Smooth muscle cell (in vitro differentiated cells): ENCODE measurements at regions not wholly inside any gene's neighbourhood (a gene's known extent, or its start where the extent isn't known, plus 50 kb on each side); places are given as distances from the start of the nearest gene placed in this dataset.

Source experiments
- DNase-seq: peaks from one replicate; lab custom pipeline; 2025; ENCODE audit not compliant: unreplicated experiment; lab: John Stamatoyannopoulos, UW
- H2AFZ ChIP-seq: fragments of 200-600 bp; sonication (generic); 2 replicates; pipeline ENCODE4 v1.6.0; 2016; ENCODE audit warnings: antibody characterized with exemption, low read depth, mild to moderate bottlenecking
- H3F3A ChIP-seq: fragments of 200-600 bp; sonication (generic); 2 replicates; pipeline ENCODE4 v1.6.0; 2017; ENCODE audit warnings: antibody characterized with exemption, low read depth
- H3K27ac ChIP-seq: fragments of 200-600 bp; sonication (generic); 2 replicates; pipeline ENCODE4 v1.5.1; 2016; ENCODE audit warnings: low read depth, mild to moderate bottlenecking
- H3K27me3 ChIP-seq: fragments of 200-600 bp; sonication (generic); 2 replicates; pipeline ENCODE4 v1.6.1; 2016; ENCODE audit warnings: low read depth, mild to moderate bottlenecking
- H3K36me3 ChIP-seq: fragments of 200-600 bp; sonication (generic); 2 replicates; pipeline ENCODE4 v1.5.1; 2016; ENCODE audit warnings: low read depth
- H3K4me1 ChIP-seq: fragments of 200-600 bp; sonication (generic); 2 replicates; pipeline ENCODE4 v1.5.1; 2016; ENCODE audit warnings: low read depth
- H3K4me2 ChIP-seq: fragments of 200-600 bp; sonication (generic); 2 replicates; pipeline ENCODE4 v1.6.0; 2016; ENCODE audit warnings: mild to moderate bottlenecking
- H3K4me3 ChIP-seq: fragments of 200-600 bp; sonication (generic); 2 replicates; pipeline ENCODE4 v1.5.1; 2016; ENCODE audit warnings: mild to moderate bottlenecking
- H3K79me2 ChIP-seq: fragments of 200-600 bp; sonication (generic); 2 replicates; pipeline ENCODE4 v1.6.0; 2016; ENCODE audit warnings: low read depth, mild to moderate bottlenecking
- H3K9ac ChIP-seq: fragments of 200-600 bp; sonication (generic); 2 replicates; pipeline ENCODE4 v1.6.0; 2016; ENCODE audit warnings: low read depth
- H3K9me3 ChIP-seq: fragments of 200-600 bp; sonication (generic); replicated peaks from 2 replicates; pipeline ENCODE4 v1.5.1; 2016; ENCODE audit warnings: low read depth
- H4K20me1 ChIP-seq: fragments of 200-600 bp; sonication (generic); 2 replicates; pipeline ENCODE4 v1.6.0; 2016; ENCODE audit warnings: low read depth
- WGBS: methylation state at CpG from one replicate; pipeline ENCODE4 v1.1.7; 2016; ENCODE audit warnings: low lambda C conversion rate; 5-methylcytosine and 5-hydroxymethylcytosine counted together
- TF ChIP-seq, protein P1 (sequence below): fragments of 200-600 bp; sonication (generic); IDR thresholded peaks from 2 replicates; pipeline ENCODE4 v1.5.1; 2017; ENCODE audit warnings: borderline replicate concordance, mild to moderate bottlenecking, antibody characterized with exemption; ENCODE audit not compliant: insufficient read depth, poor library complexity, severe bottlenecking

DNA sequence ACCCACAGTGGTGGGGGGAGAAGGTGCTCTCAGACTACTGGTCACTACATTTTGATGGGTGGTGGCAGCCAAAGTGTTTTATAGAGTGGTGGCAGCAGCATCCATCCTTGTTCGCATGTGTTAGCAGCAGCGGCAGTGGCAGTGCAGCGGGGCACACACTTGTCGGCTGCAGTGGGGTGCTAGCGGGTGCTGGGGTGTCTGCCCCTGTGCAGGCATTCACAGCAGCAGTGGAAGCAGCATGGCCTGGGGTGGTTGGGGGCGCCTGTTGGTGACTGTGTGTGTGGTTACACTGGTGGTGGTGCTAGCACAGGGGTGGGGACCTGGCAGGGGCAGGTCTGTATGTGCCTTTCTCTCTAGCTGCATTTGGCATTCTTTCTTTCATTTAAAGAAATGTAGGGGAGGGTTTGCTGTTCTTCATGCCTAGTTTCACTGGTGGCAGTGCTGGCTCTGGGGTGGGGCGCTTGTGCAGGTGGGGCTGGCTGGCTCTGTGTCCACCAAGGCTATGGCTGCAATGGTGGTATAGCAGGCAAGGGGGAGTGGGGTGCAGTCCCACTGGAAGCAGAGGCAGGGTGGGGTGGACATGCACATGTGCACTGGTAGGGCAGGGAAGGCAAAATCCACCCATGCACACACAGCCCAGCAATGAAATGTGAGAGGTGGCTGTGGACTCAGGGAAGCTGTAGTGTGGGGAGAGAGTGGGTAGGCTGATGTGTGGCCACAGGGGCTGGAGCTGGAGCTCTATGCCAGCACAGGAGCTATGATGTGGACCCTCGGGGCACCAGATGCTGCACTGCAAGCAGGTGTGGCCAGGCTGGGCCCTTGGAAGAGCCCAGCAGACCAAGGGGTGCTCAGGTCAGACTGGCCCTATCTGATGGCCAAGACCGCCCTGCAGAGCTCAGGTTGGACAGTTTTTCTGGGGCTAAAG lies 173.3 kb downstream of the PRDM13 start:
- H3K27me3 ChIP-seq, result peaks cover 13% of the 10 kb centered on the region
- TF ChIP-seq, protein P1, sequence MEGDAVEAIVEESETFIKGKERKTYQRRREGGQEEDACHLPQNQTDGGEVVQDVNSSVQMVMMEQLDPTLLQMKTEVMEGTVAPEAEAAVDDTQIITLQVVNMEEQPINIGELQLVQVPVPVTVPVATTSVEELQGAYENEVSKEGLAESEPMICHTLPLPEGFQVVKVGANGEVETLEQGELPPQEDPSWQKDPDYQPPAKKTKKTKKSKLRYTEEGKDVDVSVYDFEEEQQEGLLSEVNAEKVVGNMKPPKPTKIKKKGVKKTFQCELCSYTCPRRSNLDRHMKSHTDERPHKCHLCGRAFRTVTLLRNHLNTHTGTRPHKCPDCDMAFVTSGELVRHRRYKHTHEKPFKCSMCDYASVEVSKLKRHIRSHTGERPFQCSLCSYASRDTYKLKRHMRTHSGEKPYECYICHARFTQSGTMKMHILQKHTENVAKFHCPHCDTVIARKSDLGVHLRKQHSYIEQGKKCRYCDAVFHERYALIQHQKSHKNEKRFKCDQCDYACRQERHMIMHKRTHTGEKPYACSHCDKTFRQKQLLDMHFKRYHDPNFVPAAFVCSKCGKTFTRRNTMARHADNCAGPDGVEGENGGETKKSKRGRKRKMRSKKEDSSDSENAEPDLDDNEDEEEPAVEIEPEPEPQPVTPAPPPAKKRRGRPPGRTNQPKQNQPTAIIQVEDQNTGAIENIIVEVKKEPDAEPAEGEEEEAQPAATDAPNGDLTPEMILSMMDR, result no peak
- WGBS, result 92% methylated on average over 9 of the region's 9 CpGs
- no peak overlapping the region for H3K4me2 ChIP-seq
- H3K4me1 ChIP-seq, result no peaks in the 10 kb centered on the region
- H3K9ac ChIP-seq, result no peak overlapping the region
- no peaks in the 10 kb centered on the region for H3K9me3 ChIP-seq
- no peak overlapping the region for H3K4me3 ChIP-seq
- DNase-seq, result no peak
- H3K79me2 ChIP-seq, result no peaks in the 10 kb centered on the region
- H3K27ac ChIP-seq, result no peak overlapping the region
- H2AFZ ChIP-seq, result no peak overlapping the region
- no peaks in the 10 kb centered on the region for H3K36me3 ChIP-seq
- no peaks in the 10 kb centered on the region for H3F3A ChIP-seq
- no peaks in the 10 kb centered on the region for H4K20me1 ChIP-seq

DNA sequence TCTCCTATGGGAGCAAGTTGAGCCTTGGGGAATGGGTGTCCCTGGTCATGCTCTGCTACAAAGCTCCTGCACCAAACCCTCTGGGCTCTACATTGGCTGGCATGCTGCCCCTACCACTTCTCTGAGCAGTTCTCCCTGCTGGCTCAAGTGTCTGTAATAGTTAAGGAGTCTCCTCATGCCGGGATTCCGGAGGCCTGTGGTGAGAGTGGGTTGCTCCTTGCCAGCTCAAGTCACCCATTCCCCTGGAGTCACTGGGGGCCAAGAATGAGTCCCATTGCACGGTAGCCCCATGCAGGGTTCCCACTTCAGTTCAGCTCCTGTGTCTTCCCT lies 173.9 kb downstream of the PRDM13 start:
- no peaks in the 10 kb centered on the region for H3K36me3 ChIP-seq
- TF ChIP-seq, protein P1, result no peak
- H2AFZ ChIP-seq, result no peak overlapping the region
- no peak overlapping the region for H3K4me2 ChIP-seq
- no peaks in the 10 kb centered on the region for H3F3A ChIP-seq
- H3K9ac ChIP-seq, result no peak overlapping the region
- no peaks in the 10 kb centered on the region for H4K20me1 ChIP-seq
- no peaks in the 10 kb centered on the region for H3K9me3 ChIP-seq
- H3K4me1 ChIP-seq, result no peaks in the 10 kb centered on the region
- no peaks in the 10 kb centered on the region for H3K79me2 ChIP-seq
- H3K27me3 ChIP-seq, result peaks cover 13% of the 10 kb centered on the region
- 89% methylated on average over 3 of the region's 3 CpGs for WGBS
- H3K4me3 ChIP-seq, result no peak overlapping the region
- no peak overlapping the region for H3K27ac ChIP-seq
- DNase-seq, result no peak

DNA sequence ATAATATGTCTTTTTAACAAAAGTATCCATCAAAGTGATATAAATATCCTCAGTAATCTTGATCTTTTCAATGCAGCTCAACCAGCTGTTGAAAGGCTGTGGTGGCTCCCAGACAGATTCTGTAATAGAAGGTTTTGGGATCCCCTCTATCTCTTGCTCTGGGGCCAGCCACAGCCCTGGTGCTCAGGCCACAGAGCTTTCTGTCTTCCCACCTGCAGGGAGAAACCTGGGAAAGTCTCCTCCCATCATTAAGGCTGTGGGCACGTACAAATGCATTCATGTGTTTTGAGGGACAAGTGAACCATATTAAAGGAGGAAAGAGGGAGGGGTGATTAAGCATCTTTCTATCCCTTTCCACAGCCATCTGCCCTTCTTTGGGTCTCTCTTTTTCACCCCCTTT lies 183.1 kb downstream of the PRDM13 start:
- H3K4me1 ChIP-seq, result no peaks in the 10 kb centered on the region
- no peak overlapping the region for H3K4me3 ChIP-seq
- H3K27ac ChIP-seq, result no peak overlapping the region
- H3K4me2 ChIP-seq, result no peak overlapping the region
- H4K20me1 ChIP-seq, result no peaks in the 10 kb centered on the region
- TF ChIP-seq, protein P1, result no peak
- H3K9me3 ChIP-seq, result no peaks in the 10 kb centered on the region
- 69% methylated on average over 1 of the region's 1 CpG for WGBS
- no peak overlapping the region for H3K9ac ChIP-seq
- DNase-seq, result no peak
- no peaks in the 10 kb centered on the region for H3F3A ChIP-seq
- H3K79me2 ChIP-seq, result no peaks in the 10 kb centered on the region
- peaks cover 4% of the 10 kb centered on the region for H3K27me3 ChIP-seq
- no peaks in the 10 kb centered on the region for H3K36me3 ChIP-seq
- H2AFZ ChIP-seq, result no peak overlapping the region

DNA sequence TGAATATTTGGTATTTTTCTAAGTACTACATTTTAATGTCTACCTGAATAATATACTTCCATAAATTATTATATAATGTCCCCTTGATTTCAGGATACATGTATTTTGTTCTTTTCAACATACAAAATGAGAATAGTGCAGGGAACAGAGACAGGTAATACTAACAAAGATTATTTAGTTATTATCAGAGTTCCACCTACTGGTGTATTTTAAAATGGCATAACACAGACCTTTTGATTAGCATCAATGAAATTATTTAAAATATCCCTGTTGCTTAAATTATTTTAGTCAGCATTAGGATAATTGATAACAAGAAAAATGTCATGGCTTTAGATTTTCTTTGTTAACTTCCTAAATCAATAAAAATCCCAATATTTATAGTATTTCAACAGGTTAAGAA lies 184.0 kb downstream of the PRDM13 start:
- Histone ChIP-seq H3K27ac (no peak overlapping the region), H3K27me3 (peaks cover 4% of the 10 kb centered on the region), H3K4me2 (no peak overlapping the region), H4K20me1 (no peaks in the 10 kb centered on the region), H3K4me1 (no peaks in the 10 kb centered on the region), H3F3A (no peaks in the 10 kb centered on the region), H3K4me3 (no peak overlapping the region), H3K9me3 (no peaks in the 10 kb centered on the region), H3K79me2 (no peaks in the 10 kb centered on the region), H3K9ac (no peak overlapping the region), H3K36me3 (no peaks in the 10 kb centered on the region), H2AFZ (no peak overlapping the region)
- no peak for DNase-seq
- TF ChIP-seq, protein P1, result peak; percentile 32
